ENCODE measurements at regions not wholly inside any gene's neighbourhood (a gene's known extent, or its start where the extent isn't known, plus 50 kb on each side); places are given as distances from the start of the nearest gene placed in this dataset.
"Not testable (repeated sequence)": the region's sequence is repeated elsewhere in the genome, so short reads cannot be mapped to it uniquely, and the experiment has no call there.

DNA sequence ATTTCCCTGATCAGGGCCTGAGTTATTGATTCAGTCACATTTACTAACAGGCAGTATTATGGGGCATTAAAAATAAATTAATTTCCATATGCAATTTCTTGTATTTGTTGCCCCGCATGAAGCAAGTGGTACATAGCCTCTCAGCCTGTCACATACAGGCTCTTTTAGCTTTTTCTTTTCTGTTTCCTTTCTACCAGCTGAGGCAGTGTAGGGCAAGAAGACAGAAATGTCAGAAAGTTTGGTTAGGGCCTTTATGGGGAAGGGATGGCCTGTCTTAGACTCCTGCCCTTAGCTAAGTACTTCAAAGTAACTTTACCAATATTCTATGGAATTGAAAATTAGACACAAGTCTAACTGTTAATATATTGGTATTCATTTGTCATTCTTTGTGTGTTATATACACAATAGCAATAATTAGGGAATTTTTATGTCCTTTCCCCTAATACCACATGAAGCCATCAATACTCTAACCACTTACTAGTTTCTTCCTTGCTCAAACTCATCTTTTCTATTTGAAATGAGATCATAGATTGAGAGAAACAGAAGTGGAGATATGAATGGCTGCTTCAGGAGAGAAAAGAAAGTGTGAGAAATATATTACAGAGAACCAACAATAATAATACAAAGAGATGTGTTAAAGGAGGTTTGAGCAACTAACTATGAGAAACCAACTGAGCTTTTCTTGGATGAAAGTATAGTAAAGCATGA lies 669.6 kb downstream of the PCDH17 start:
- intact Hi-C loops (cut with DNase I, micrococcal nuclease), result no loop called here
- ATAC-seq (no peak), DNase-seq (no peak)

DNA sequence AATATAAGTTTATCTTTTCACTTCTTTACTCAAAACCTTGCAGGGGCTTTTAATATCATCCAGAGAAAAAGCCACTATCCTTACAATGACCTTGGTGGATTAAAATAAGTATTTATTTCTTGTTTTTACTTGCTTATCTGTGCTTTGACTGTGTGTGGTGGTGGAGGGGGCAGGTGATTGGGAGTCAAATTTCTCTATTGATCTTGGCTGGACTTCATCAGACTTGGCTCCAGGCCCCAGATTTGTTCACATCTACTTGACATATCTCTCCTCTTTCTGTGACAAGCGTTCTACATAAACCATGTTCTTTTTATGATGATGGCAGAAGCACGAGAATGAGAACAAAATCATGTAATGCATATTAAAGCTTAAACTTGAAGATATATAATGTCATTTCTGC lies 670.8 kb downstream of the PCDH17 start:
- intact Hi-C loops (cut with DNase I, micrococcal nuclease), result no loop called here
- ATAC-seq, result no peak

DNA sequence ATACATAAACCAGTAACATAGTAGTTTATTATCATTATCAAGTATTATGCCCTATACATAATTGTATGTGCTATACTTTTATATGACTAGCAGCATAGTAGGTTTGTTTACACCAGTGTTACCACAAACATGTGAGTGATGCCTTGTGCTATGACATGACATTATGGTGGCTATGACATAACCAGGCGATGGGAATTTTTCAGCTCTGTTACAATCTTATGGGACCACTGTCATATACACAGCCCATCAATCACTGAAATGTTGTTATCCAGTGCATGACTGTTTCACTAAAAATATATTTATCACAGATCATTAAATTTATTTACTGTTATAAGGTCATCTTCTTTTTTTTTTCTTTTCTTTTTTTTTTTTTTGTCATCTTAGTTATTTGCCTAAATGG lies 674.5 kb downstream of the PCDH17 start:
- intact Hi-C loops (cut with DNase I, micrococcal nuclease), result no loop called here
- ATAC-seq (no peak), DNase-seq (no peak)

More for the DNA sequence above, 670.8 kb downstream of the PCDH17 start:
- DNase-seq, result no peak

DNA sequence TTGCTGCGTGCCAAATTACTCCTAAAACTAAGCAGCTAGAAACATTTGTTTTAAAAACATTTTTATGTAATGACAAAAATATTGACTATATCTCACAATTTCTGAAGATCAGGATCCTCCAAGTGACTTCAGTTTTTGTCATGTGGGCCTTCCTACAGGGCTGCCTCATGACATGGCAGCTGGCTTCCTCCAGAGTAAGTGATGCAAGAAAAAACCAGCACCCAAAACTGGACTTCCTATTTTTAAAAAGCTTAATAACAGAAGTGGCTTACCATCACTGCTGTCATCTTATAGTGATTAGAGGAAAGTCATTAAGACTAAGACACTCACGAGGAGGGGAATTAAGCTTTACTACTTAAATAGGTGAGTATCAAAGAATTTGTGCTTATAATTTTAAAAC lies 681.7 kb downstream of the PCDH17 start:
- no peak for ATAC-seq
- intact Hi-C loops (cut with DNase I, micrococcal nuclease), result no loop called here
- DNase-seq, result no peak

DNA sequence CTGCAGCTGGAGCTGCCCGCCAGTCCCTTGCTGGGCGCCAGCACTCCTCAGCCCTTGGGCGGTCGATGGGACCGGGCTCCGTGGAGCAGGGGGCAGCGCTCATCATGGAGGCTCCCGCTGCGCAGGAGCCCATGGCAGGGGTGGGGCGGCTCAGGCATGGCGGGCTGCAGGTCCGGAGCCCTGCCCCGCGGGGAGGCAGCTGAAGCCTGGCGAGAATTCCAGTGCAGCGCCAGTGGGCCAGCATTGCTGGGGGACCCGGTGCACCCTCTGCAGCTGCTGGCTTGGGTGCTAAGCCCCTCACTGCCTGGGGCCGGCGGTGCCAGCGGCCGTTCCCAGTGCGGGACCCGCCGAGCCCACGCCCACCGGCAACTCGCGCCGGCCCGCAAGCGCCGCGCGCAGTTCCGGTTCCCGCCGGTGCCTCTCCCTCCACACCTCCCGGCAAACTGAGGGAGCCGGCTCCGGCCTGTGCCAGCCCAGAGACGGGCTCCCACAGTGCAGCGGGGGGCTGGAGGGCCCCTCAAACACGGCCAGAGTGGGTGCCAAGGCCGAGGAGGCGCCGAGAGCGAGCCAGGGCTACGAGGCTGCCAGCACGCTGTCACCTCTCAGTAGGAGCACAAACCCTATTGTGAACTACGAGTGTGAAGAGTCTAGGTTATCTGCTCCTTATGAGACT lies 687.1 kb downstream of the PCDH17 start:
- intact Hi-C loops (cut with DNase I, micrococcal nuclease), result no loop called here
- ATAC-seq (no peak), DNase-seq (no peak)

DNA sequence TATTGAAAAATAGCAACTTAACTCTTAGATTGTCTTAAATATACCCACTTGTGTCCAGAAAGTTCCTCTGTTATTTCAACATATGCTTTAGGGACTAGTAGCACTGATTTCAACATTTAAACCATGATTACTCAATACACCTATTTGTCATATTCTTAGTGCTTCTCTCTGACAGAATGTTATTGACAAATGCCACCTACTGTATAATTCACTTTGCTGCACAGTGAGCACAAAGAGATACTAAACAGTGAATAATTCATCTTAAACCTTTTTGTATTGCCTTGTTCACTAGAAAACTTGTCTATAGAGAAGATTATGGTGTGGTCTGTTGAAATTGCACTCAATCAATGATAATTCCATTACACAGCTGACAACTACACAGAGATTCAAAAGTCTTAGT lies 692.6 kb downstream of the PCDH17 start:
- no peak for ATAC-seq
- intact Hi-C loops (cut with DNase I, micrococcal nuclease), result no loop called here
- DNase-seq, result no peak

DNA sequence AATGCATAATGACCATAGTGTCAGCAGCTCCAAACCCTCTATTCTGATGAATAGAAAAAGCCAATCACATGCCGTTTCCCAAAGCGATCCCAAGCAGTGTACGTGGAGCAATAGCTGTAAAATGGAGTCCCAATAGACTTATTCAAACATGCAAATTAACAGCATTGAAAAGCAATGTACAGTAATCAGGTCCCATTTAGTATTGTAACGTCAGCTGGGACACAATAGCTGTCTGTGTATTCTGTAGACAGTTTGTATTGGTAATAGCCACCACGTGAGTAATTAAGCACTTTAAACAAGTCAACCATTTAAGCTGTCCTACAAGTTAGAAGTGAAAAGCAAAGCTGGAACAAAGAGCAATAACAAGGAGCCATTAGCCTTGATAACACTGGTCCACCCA lies 698.2 kb downstream of the PCDH17 start:
- no peak for DNase-seq
- intact Hi-C loops (cut with DNase I, micrococcal nuclease), result no loop called here

DNA sequence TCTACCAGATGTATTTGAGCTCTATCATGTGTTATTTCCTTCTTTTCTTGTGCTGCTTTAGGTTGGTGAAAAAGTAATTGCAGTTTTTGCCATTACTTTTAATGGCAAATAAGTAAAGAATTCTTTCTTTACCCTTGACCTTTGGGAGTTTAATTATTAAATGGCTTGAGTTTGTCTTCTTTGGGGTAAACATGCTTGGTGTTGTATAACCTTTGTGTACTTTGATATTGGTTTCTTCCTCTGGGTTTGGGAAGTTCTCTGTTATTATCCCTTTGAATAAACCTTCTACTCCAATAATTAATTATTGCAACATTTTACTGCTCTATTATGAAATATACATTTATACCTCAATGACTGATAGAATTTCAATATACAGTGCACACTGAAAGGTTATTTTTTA lies 709.4 kb downstream of the PCDH17 start:
- DNase-seq (no peak), ATAC-seq (no peak)
- intact Hi-C loops (cut with DNase I, micrococcal nuclease), result no loop called here

More for the DNA sequence above, 698.2 kb downstream of the PCDH17 start:
- ATAC-seq, result no peak

DNA sequence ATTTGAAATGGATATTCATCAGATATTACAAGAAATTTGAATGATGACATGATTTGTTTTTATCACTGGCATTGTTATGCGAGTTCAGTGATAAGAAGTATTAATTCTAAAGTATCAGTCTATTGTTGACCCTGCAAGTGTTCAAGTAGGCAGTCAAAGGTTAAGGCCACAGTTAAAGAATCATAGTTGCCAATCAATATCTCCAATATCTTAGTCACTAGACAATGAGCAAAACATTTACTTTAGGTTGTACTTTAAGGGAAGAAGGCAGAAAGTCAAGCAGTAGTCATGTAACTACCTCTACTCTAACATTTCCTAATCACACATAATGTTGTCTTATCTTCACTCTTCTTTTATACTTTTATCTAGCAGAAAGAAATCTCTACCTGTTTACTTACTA lies 709.8 kb downstream of the PCDH17 start:
- DNase-seq (no peak), ATAC-seq (no peak)
- intact Hi-C loops (cut with DNase I, micrococcal nuclease), result no loop called here

DNA sequence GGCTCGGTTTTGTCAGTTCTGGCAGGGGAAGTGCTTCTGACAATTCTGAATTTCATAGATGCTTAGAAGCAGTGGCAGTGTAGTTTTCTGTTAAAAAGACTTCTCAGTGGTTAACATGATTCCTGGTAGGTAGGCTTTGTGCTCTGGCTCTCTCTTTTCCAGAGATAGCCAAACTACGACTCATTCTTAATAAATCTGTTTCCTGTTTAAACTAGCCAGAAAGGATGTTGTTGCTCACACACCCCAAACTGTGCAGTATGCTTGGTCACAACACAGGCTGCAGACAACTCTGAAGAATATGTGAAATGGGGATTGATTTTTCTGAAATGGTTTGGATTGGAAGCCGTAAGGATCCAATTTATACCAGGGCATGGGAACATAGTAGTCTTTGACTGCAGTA lies 711.5 kb downstream of the PCDH17 start:
- intact Hi-C loops (cut with DNase I, micrococcal nuclease), result no loop called here
- no peak for DNase-seq
- ATAC-seq, result no peak

DNA sequence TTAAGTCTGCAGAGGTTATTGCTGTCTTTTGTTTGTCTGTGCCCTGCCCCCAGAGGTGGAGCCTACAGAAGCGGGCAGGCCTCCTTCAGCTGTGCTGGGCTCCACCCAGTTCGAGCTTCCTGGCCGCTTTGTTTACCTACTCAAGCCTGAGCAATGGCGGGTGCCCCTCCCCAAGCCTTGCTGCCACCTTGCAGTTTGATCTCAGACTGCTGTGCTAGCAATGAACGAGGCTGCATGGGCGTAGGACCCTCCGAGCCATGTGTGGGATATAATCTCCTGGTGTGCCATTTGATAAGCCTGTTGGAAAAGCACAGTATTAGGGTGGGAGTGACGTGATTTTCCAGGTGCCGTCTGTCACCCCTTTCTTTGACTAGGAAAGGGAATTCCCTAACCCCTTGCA lies 720.6 kb downstream of the PCDH17 start:
- DNase-seq; ATAC-seq; intact Hi-C loops (cut with DNase I, micrococcal nuclease): not testable (repeated sequence)

DNA sequence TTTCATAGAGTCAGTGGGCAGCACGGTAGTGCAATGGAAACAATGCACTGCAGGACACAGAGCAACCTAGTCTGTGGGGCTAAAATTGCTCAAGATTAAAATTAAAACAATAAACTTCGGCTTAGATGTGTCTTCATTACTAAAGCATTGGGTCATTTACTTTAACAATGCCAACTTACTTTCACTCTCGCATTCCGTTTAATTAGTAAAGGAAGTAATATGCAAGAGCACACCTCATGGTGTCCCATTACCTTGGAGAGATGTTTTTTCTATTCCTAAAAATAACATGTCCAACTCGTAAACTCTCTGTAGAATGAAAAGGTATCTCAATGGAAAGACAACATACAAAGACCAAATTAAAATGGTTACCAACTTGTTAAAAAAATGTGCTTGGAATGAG lies 738.4 kb downstream of the PCDH17 start:
- intact Hi-C loops (cut with DNase I, micrococcal nuclease), result no loop called here

DNA sequence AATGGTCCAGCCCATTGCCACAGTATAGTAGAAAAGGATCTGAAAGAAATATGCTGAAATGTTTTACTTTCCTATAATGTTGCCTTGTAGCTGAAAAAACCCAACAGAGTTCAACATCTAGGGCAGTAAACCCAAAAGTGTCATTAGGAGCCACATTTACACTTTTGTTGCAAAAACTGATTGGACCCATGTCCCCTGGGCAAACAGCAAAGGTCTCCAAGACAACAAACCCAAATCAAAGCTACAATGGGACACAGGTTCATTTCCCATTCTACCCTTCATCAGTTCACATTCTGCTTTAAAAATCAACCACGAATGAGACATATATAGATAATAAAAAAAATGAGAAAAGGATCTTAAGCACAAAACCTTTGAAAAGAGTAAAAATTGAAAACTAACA lies 744.8 kb downstream of the PCDH17 start:
- DNase-seq (no peak), ATAC-seq (no peak)
- intact Hi-C loops (cut with DNase I, micrococcal nuclease), result no loop called here

More for the DNA sequence above, 738.4 kb downstream of the PCDH17 start:
- DNase-seq (no peak), ATAC-seq (no peak)

DNA sequence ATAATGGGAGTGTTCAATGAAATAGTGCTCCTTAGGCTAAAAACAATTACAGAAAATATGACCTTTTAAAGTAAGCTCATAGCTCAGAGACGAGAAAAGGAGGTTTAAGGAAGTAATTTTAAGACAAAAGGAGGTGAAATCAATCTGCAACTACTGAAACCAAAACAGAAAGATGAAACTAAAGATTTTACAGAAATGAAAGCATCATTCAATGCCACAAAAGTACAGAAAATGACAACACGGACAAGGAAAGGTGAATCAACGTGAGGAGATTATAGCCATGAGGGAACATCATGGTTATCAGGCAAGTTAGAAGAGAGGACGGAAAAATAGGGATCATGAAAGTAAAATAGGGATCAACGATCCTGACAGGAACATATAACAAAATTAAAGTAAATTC lies 745.2 kb downstream of the PCDH17 start:
- no peak for ATAC-seq
- intact Hi-C loops (cut with DNase I, micrococcal nuclease), result no loop called here
- no peak for DNase-seq

DNA sequence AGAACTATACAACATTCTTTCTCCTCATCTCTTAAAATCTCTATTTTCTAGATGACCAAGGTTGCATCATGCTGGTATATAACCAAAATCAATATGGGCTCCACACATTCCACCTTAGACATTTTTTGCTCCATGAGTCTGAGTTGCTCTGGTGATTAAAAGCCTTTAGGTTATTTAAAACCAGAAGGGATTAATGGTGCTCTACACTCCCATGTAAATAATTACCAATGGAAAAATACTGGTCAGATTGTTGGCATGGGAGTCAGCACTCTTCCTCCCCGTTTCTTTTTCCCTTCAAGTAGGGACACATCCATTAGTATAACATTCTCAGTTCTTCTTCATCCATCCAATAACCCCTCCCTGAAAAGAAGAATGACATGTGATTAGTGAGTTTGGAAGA lies 747.7 kb downstream of the PCDH17 start:
- no peak for ATAC-seq
- no peak for DNase-seq

DNA sequence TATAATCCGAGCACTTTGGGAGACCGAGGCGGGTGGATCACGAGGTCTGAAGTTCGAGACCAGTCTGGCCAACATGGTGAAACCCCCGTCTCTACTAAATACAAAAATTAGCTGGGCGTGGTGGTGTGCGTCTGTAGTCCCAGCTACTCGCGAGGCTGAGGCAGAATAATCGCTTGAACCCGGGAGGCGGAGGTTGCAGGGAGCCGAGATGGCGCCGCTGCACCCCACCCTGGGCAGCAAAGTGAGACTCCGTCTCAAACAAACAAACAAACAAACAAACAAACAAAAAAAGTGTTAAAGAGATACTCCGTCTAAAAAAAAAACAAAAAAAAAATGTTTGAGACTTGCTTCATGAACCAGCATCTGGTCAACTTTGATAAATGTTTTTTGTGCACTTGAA lies 753.8 kb downstream of the PCDH17 start:
- intact Hi-C loops (cut with DNase I, micrococcal nuclease); ATAC-seq; DNase-seq: not testable (repeated sequence)

More for the DNA sequence above, 747.7 kb downstream of the PCDH17 start:
- intact Hi-C loops (cut with DNase I, micrococcal nuclease), result no loop called here

DNA sequence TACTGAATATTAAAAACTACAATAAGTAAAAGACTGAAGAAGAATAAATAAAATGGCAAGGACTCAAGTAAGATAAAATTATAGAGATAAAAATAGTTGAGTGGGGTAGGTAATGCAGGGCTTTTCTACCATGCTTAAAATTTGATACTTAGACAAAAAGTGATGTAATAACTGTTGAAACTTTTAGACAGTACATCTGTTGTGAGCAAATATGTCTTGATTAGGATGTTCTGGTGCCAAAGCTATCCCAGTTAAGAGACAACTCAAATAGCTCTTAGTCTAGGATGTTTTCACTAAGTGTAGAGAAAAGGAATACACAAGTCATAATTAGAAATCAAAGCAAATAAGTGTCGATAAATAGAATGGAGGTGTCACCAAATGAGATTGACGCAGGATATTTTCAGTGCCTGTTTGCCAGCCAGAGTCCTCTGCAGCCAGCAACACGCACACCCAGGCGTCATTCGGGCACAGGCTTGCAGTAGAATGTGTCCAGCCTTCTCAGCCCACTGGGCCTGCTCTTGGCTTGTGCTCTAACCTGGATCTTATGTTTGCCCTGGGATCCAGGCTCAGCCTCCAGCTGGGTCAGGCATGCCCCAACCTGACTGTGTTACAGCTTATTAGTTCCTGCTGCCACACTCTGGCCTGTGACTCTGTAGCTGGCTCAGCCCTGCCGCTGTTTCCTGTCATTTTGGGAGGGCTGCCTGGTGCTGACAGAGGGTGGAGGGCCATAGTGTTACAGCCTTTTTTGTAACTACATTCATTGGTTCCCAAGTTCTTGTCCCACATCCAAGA lies 766.2 kb downstream of the PCDH17 start:
- ATAC-seq (no peak), DNase-seq (no peak)
- intact Hi-C loops (cut with DNase I, micrococcal nuclease), result no loop called here

DNA sequence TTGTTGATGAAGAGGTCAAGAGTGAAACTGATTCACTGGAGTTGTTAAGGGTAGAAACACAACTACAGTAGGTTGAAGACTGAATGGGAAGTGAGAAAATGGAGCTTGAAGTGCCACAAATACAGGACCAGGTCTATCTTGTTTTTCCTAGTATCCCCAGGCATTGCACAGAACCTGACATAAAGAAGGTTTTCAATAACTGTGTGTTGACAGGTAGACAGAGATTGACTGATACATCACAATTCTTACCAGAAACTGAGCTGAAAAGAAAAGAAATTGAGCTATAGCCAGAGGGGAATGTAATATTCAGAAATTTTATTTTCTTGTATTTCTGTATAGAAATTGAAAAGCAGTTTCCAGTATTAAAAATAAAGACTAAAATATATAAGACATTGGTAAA lies 767.7 kb downstream of the PCDH17 start:
- intact Hi-C loops (cut with DNase I, micrococcal nuclease), result no loop called here
- ATAC-seq, result no peak

DNA sequence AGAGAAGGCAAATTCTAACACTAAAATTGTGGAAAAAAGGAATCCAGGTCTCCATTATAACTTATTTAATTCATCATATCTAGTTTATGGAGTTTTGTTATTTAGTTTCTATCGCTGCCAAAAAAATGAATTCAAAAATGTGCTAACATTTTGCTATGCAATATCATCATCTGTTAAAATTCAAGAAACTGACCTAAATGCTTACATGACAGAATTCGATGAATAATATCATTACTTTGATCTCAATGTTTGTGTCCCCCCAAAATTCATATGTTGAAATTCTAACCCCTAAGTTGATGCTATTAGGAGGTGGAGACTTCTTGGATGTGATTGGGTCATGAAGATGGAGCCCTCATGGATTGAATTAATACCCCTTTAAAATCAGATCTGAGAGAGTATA lies 775.0 kb downstream of the PCDH17 start:
- intact Hi-C loops (cut with DNase I, micrococcal nuclease), result no loop called here
- no peak for ATAC-seq

More for the DNA sequence above, 767.7 kb downstream of the PCDH17 start:
- DNase-seq, result no peak

DNA sequence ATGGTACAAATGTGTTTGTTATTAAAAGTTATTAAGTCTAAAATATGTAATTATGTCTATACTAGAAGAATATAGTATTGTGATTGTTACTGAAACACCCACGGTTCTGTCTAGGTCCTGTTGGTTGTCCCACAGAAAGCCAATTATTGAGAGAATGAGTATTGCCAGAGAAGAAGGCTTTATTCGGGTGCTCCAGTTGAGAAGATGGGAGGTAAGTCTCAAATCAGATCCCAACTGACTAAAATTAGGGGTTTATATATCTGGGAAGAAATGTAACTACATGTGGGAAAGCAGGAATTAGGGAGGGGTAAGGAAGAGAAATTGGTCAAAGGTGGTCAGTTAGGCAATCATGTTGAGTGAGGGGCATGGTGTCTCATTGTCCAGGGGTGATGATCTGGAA lies 798.4 kb downstream of the PCDH17 start:
- no peak for DNase-seq
- ATAC-seq, result no peak
- intact Hi-C loops (cut with DNase I, micrococcal nuclease), result no loop called here

More for the DNA sequence above, 775.0 kb downstream of the PCDH17 start:
- DNase-seq, result no peak

Measured in left colon (tissue), 2 donors.